ENCODE measurements at regions not wholly inside any gene's neighbourhood (a gene's known extent, or its start where the extent isn't known, plus 50 kb on each side); places are given as distances from the start of the nearest gene placed in this dataset.

DNA sequence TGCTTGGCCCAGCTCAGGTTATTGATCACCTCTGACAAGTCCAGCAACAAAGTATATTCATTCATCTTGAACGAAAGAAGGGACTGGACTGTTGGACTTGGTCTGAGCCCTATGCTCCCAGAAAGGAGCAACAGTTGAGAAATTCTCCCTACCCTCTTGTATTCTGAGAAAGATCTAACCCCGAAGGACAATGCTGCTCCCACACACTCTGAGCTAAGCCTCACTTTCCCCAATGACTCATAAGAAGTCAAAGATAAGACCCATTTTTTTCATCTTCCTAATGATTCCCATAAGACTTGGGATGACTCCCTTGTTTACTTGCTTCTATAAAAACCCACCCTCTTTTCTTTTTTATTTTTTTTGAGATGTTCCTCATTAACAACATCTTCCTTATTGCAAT, 549.4 kb upstream of the MDFIC2 start:
- TF ChIP-seq, protein P1, sequence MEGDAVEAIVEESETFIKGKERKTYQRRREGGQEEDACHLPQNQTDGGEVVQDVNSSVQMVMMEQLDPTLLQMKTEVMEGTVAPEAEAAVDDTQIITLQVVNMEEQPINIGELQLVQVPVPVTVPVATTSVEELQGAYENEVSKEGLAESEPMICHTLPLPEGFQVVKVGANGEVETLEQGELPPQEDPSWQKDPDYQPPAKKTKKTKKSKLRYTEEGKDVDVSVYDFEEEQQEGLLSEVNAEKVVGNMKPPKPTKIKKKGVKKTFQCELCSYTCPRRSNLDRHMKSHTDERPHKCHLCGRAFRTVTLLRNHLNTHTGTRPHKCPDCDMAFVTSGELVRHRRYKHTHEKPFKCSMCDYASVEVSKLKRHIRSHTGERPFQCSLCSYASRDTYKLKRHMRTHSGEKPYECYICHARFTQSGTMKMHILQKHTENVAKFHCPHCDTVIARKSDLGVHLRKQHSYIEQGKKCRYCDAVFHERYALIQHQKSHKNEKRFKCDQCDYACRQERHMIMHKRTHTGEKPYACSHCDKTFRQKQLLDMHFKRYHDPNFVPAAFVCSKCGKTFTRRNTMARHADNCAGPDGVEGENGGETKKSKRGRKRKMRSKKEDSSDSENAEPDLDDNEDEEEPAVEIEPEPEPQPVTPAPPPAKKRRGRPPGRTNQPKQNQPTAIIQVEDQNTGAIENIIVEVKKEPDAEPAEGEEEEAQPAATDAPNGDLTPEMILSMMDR (IDR thresholded peaks at IDR 0.05 in 4 of 5, conservative IDR thresholded peaks at IDR 0.05 in 1 of 5) = no peak
- TF ChIP-seq POLR2A (IDR thresholded peaks at IDR 0.05) = no peak

All from gastrocnemius medialis (tissue), 4 donors.